ENCODE measurements at regions not wholly inside any gene's neighbourhood (a gene's known extent, or its start where the extent isn't known, plus 50 kb on each side); places are given as distances from the start of the nearest gene placed in this dataset.
"Not testable (repeated sequence)": the region's sequence is repeated elsewhere in the genome, so short reads cannot be mapped to it uniquely, and the experiment has no call there.

GRCh38 chr7:83267141-83267631, 104.5 kb upstream of the PCLO start:
- CTCF ChIA-PET, result interaction anchor here (1.1 kb wide), 1 partner anchor 457 kb away, joined by 6 read pairs; no protein-coding TSS in a partner anchor
- no peak for TF ChIP-seq CTCF (IDR thresholded peaks at IDR 0.05; ENCODE audit: low read depth, low read length)
- no peak for DNase-seq (ENCODE audit: low read depth, low spot score)
- Histone ChIP-seq H3K27ac (ENCODE audit: low read depth, low read length) (no peak overlapping the region), H3K27me3 (ENCODE audit: control insufficient read depth, insufficient read depth, low read length) (no peaks in the 10 kb centered on the region), H3K4me3 (ENCODE audit: low read depth, low read length) (no peak overlapping the region), H3K9me3 (ENCODE audit: control insufficient read depth, insufficient read depth, low read length) (no peaks in the 10 kb centered on the region)
- POLR2A ChIA-PET, result no interaction called here

- DNase-seq (ENCODE audit: low read depth, low spot score); H3K4me3 ChIP-seq (ENCODE audit: low read depth, low read length); H3K27me3 ChIP-seq (ENCODE audit: control insufficient read depth, insufficient read depth, low read length); POLR2A ChIA-PET; CTCF ChIA-PET; H3K9me3 ChIP-seq (ENCODE audit: control insufficient read depth, insufficient read depth, low read length); H3K27ac ChIP-seq (ENCODE audit: low read depth, low read length): not testable (repeated sequence)
These were observed 100.9 kb upstream of the PCLO start for GRCh38 chr7:83263442-83264034.

GRCh38 chr7:83259064-83259463, 96.4 kb upstream of the PCLO start:
- H3K9me3 ChIP-seq (ENCODE audit: control insufficient read depth, insufficient read depth, low read length), result no peaks in the 10 kb centered on the region
- no peak for TF ChIP-seq CTCF (IDR thresholded peaks at IDR 0.05; ENCODE audit: low read depth, low read length)
- DNase-seq (ENCODE audit: low read depth, low spot score), result no peak
- H3K27me3 ChIP-seq (ENCODE audit: control insufficient read depth, insufficient read depth, low read length), result no peaks in the 10 kb centered on the region
- no peak overlapping the region for H3K4me3 ChIP-seq (ENCODE audit: low read depth, low read length)
- CTCF ChIA-PET, result interaction anchor here (1.0 kb wide), 1 partner anchor 9 kb away, joined by 3 read pairs; no protein-coding TSS in a partner anchor
- POLR2A ChIA-PET, result no interaction called here
- no peak overlapping the region for H3K27ac ChIP-seq (ENCODE audit: low read depth, low read length)

- CTCF ChIA-PET, result no interaction called here
- no peak overlapping the region for H3K4me3 ChIP-seq (ENCODE audit: low read depth, low read length)
- H3K9me3 ChIP-seq (ENCODE audit: control insufficient read depth, insufficient read depth, low read length), result no peaks in the 10 kb centered on the region
- H3K27me3 ChIP-seq (ENCODE audit: control insufficient read depth, insufficient read depth, low read length), result no peaks in the 10 kb centered on the region
- no peak for DNase-seq (ENCODE audit: low read depth, low spot score)
- no peak for TF ChIP-seq CTCF (IDR thresholded peaks at IDR 0.05; ENCODE audit: low read depth, low read length)
- POLR2A ChIA-PET, result no interaction called here
- H3K27ac ChIP-seq (ENCODE audit: low read depth, low read length), result no peak overlapping the region
These were observed 85.3 kb upstream of the PCLO start for GRCh38 chr7:83248000-83248399.

DNA sequence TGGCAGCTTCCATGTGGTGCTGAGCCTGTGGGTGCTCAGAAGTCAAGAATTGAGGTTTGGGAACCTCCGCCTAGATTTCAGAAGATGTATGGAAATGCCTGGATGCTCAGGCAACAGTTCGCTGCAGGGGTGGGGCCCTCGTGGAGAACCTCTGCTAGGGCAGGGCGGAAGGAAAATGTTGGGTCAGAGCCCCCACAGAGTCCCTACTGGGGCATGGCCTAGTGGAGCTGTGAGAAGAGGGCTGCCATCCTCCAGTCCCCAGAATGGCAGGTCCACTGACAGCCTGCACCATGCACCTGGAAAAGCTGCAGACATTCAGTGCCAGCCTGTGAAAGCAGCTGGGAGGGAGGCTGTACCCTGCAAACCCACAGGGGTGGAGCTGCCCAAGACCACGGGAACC, 56.5 kb upstream of the PCLO start:
- POLR2A ChIA-PET; H3K27ac ChIP-seq (ENCODE audit: low read depth, low read length); H3K9me3 ChIP-seq (ENCODE audit: control insufficient read depth, insufficient read depth, low read length); H3K4me3 ChIP-seq (ENCODE audit: low read depth, low read length); CTCF ChIA-PET; DNase-seq (ENCODE audit: low read depth, low spot score); H3K27me3 ChIP-seq (ENCODE audit: control insufficient read depth, insufficient read depth, low read length): not testable (repeated sequence)

- DNase-seq (ENCODE audit: low read depth, low spot score), result no peak
- H3K27ac ChIP-seq (ENCODE audit: low read depth, low read length), result no peak overlapping the region
- ChIA-PET CTCF (no interaction called here), POLR2A (no interaction called here)
- no peaks in the 10 kb centered on the region for H3K9me3 ChIP-seq (ENCODE audit: control insufficient read depth, insufficient read depth, low read length)
- no peak for TF ChIP-seq CTCF (IDR thresholded peaks at IDR 0.05; ENCODE audit: low read depth, low read length)
- H3K4me3 ChIP-seq (ENCODE audit: low read depth, low read length), result no peak overlapping the region
- H3K27me3 ChIP-seq (ENCODE audit: control insufficient read depth, insufficient read depth, low read length), result no peaks in the 10 kb centered on the region
These were observed 50.2 kb upstream of the PCLO start for GRCh38 chr7:83212883-83213282.
